MM.1S (cell line): ENCODE measurements at regions not wholly inside any gene's neighbourhood (a gene's known extent, or its start where the extent isn't known, plus 50 kb on each side); places are given as distances from the start of the nearest gene placed in this dataset.

ENCODE experiments used
- DNase-seq: peaks from one replicate; pipeline ENCODE4 v3.0.0-alpha.2; 2015
- H2AFZ ChIP-seq: fragments of 300-600 bp; sonication (generic); 2 replicates; pipeline ENCODE4 v1.6.0; 2016; ENCODE audit warnings: antibody characterized with exemption, low read length
- H3F3A ChIP-seq: fragments of 300-600 bp; sonication (generic); 2 replicates; pipeline ENCODE4 v1.6.1; 2016; ENCODE audit warnings: mild to moderate bottlenecking, antibody characterized with exemption, low read length, moderate library complexity, mixed read lengths; ENCODE audit not compliant: insufficient read depth
- H3K27ac ChIP-seq: fragments of 300-600 bp; sonication (generic); 2 replicates; pipeline ENCODE4 v1.5.1; 2016; ENCODE audit warnings: mild to moderate bottlenecking, low read length
- H3K27me3 ChIP-seq: fragments of 300-600 bp; sonication (generic); replicated peaks from 2 replicates; pipeline ENCODE4 v1.6.0; 2016; ENCODE audit warnings: low read length; ENCODE audit not compliant: insufficient read depth
- H3K36me3 ChIP-seq: fragments of 300-600 bp; sonication (generic); replicated peaks from 2 replicates; pipeline ENCODE4 v1.6.1; 2016; ENCODE audit warnings: mild to moderate bottlenecking, low read length, mixed read lengths; ENCODE audit not compliant: insufficient read depth
- H3K4me1 ChIP-seq: fragments of 300-600 bp; sonication (generic); 2 replicates; pipeline ENCODE4 v1.6.1; 2016; ENCODE audit warnings: low read length, mixed read lengths
- H3K4me2 ChIP-seq: fragments of 300-600 bp; sonication (generic); 2 replicates; pipeline ENCODE4 v1.6.0; 2016; ENCODE audit warnings: low read depth, low read length
- H3K4me3 ChIP-seq: fragments of 300-600 bp; sonication (generic); 2 replicates; pipeline ENCODE4 v1.5.1; 2016; ENCODE audit warnings: low read length, mixed read lengths
- H3K79me2 ChIP-seq: fragments of 300-600 bp; sonication (generic); 2 replicates; pipeline ENCODE4 v1.6.1; 2016; ENCODE audit warnings: mixed run types, low read length, mixed read lengths
- H3K9ac ChIP-seq: fragments of 300-600 bp; sonication (generic); 2 replicates; pipeline ENCODE4 v1.6.1; 2016; ENCODE audit warnings: low read length, mixed read lengths
- H3K9me2 ChIP-seq: fragments of 300-600 bp; sonication (generic); replicated peaks from 2 replicates; pipeline ENCODE4 v1.6.1; 2016; ENCODE audit warnings: mild to moderate bottlenecking, low read length, mixed read lengths; ENCODE audit not compliant: insufficient read depth
- H3K9me3 ChIP-seq: fragments of 300-600 bp; sonication (generic); replicated peaks from 2 replicates; pipeline ENCODE4 v1.6.1; 2016; ENCODE audit warnings: mild to moderate bottlenecking, low read length, mixed read lengths; ENCODE audit not compliant: insufficient read depth
- H4K20me1 ChIP-seq: fragments of 300-600 bp; sonication (generic); 2 replicates; pipeline ENCODE4 v1.6.1; 2016; ENCODE audit warnings: mild to moderate bottlenecking, low read length, moderate library complexity, mixed read lengths; ENCODE audit not compliant: insufficient read depth
- EZH2 ChIP-seq: fragments of 300-600 bp; sonication (generic); optimal IDR thresholded peaks from 2 replicates; pipeline ENCODE3; 2017; ENCODE audit warnings: low read depth, mild to moderate bottlenecking, antibody characterized with exemption, low read length, mixed read lengths
- EZH2phosphoT487 ChIP-seq: fragments of 300-600 bp; sonication (generic); IDR thresholded peaks from 2 replicates; pipeline ENCODE4 v1.6.1; 2018; ENCODE audit warnings: antibody characterized with exemption, low read length
- TF ChIP-seq, protein P1 (sequence below): fragments of 300-600 bp; sonication (generic); IDR thresholded peaks from 2 replicates; pipeline ENCODE4 v1.5.1; 2016; ENCODE audit warnings: antibody characterized with exemption, low read length, mixed read lengths

DNA sequence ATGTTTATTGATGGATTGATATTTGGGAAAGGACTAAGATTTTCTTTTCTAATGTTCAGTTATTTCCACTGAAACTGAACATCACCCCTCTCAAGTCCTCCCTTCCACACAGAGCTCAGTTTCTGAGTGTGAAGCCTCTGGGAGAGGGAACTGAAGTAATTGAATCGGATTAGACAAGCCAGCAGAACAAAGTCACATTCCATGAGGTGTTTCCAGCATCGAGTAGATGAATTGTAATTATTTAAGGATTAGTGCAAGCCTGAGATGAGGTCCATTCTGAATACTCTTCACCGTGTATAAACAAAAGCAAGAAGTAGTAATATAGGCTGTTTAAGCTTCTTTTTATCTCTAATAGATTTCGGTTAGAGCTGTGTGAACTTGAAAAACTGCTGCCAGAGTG, 2060.5 kb downstream of the MAT2B start:
- H3K79me2 ChIP-seq: no peaks in the 10 kb centered on the region
- no peak overlapping the region for H3K9ac ChIP-seq
- H3K36me3 ChIP-seq: no peaks in the 10 kb centered on the region
- no peaks in the 10 kb centered on the region for H4K20me1 ChIP-seq
- H3K4me1 ChIP-seq: no peaks in the 10 kb centered on the region
- H3K27ac ChIP-seq: no peak overlapping the region
- no peaks in the 10 kb centered on the region for H3K27me3 ChIP-seq
- H2AFZ ChIP-seq: no peak overlapping the region
- no peak overlapping the region for H3K4me3 ChIP-seq
- no peak for DNase-seq
- no peak for TF ChIP-seq EZH2phosphoT487
- no peak for TF ChIP-seq EZH2
- TF ChIP-seq, protein P1, sequence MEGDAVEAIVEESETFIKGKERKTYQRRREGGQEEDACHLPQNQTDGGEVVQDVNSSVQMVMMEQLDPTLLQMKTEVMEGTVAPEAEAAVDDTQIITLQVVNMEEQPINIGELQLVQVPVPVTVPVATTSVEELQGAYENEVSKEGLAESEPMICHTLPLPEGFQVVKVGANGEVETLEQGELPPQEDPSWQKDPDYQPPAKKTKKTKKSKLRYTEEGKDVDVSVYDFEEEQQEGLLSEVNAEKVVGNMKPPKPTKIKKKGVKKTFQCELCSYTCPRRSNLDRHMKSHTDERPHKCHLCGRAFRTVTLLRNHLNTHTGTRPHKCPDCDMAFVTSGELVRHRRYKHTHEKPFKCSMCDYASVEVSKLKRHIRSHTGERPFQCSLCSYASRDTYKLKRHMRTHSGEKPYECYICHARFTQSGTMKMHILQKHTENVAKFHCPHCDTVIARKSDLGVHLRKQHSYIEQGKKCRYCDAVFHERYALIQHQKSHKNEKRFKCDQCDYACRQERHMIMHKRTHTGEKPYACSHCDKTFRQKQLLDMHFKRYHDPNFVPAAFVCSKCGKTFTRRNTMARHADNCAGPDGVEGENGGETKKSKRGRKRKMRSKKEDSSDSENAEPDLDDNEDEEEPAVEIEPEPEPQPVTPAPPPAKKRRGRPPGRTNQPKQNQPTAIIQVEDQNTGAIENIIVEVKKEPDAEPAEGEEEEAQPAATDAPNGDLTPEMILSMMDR: no peak
- H3K9me2 ChIP-seq: no peaks in the 10 kb centered on the region
- H3F3A ChIP-seq: no peaks in the 10 kb centered on the region
- no peak overlapping the region for H3K4me2 ChIP-seq
- H3K9me3 ChIP-seq: no peaks in the 10 kb centered on the region

DNA sequence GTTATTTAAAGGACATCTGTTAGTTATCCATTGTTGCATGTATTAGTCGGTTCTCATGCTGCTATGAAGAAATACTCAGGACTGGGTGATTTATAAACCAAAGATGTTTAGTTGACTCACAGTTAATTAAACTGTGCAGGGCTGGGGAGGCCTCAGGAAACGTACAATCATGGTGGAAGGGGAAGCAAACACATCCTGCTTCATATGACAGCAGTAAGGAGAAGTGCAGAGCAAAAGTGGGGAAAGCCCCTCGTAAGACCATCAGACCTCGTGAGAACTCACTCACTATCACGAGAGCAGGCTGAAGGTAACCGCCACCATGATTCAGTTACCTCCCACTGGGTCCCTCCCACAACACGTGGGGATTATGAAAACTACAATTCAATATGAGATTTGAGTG, 2064.1 kb downstream of the MAT2B start:
- H3K9me3 ChIP-seq: no peaks in the 10 kb centered on the region
- no peaks in the 10 kb centered on the region for H3K36me3 ChIP-seq
- H3K4me2 ChIP-seq: no peak overlapping the region
- H3K79me2 ChIP-seq: no peaks in the 10 kb centered on the region
- H3F3A ChIP-seq: no peaks in the 10 kb centered on the region
- TF ChIP-seq EZH2phosphoT487: no peak
- TF ChIP-seq, protein P1: no peak
- TF ChIP-seq EZH2: no peak
- DNase-seq: no peak
- no peak overlapping the region for H3K9ac ChIP-seq
- no peak overlapping the region for H3K27ac ChIP-seq
- H3K27me3 ChIP-seq: no peaks in the 10 kb centered on the region
- no peaks in the 10 kb centered on the region for H4K20me1 ChIP-seq
- H3K4me3 ChIP-seq: no peak overlapping the region
- H3K9me2 ChIP-seq: no peaks in the 10 kb centered on the region
- no peak overlapping the region for H2AFZ ChIP-seq
- no peaks in the 10 kb centered on the region for H3K4me1 ChIP-seq

DNA sequence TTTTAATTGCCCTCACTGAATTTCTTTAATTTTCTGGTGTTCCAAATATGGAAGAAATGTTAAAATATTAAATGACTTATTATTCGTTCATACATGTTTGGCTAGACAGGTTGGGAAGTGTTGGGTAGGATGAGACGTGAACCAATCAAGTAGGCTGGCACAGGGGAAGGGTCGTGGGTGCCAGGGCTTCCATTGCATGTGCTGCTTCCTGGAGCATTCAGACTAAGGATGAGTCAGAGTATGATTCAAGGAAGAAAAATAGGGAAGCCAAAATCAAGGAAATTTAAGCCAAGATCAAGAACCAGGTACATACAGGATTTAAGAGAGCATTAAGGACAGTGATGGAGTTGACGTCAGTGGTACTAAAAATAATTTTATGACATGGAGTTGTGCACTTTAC, 2068.0 kb downstream of the MAT2B start:
- no peak overlapping the region for H2AFZ ChIP-seq
- H3K4me2 ChIP-seq: no peak overlapping the region
- H3K9ac ChIP-seq: no peak overlapping the region
- H3K27ac ChIP-seq: no peak overlapping the region
- no peak for DNase-seq
- no peaks in the 10 kb centered on the region for H3K36me3 ChIP-seq
- no peaks in the 10 kb centered on the region for H3K27me3 ChIP-seq
- H3F3A ChIP-seq: no peaks in the 10 kb centered on the region
- no peaks in the 10 kb centered on the region for H3K9me3 ChIP-seq
- H3K9me2 ChIP-seq: no peaks in the 10 kb centered on the region
- TF ChIP-seq, protein P1: no peak
- no peak for TF ChIP-seq EZH2phosphoT487
- TF ChIP-seq EZH2: no peak
- no peaks in the 10 kb centered on the region for H3K79me2 ChIP-seq
- no peaks in the 10 kb centered on the region for H3K4me1 ChIP-seq
- no peaks in the 10 kb centered on the region for H4K20me1 ChIP-seq
- no peak overlapping the region for H3K4me3 ChIP-seq

DNA sequence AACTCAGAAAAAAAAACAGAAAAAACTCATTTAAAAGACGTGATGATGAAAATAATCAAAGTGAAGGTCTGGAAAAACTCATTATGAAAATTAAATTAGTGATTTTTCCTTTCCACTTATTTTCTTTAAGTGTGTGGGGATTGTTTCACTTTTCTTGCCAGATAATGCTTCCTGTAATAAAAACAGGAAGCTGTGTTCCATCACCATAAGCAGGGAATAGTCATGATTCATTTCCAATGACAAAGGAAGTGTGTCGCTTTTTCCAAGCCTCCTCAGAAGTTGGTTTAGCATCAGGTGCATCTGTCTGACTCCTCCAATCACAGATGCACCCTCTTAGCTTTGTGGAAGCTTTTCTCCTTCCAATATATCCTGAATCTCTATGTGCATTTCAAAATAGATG, 2068.7 kb downstream of the MAT2B start:
- Histone ChIP-seq H3K4me3 (no peak overlapping the region), H3K9me3 (no peaks in the 10 kb centered on the region), H3K4me1 (no peaks in the 10 kb centered on the region), H3F3A (no peaks in the 10 kb centered on the region), H3K27ac (no peak overlapping the region), H4K20me1 (no peaks in the 10 kb centered on the region), H3K9me2 (no peaks in the 10 kb centered on the region), H3K4me2 (no peak overlapping the region), H3K79me2 (no peaks in the 10 kb centered on the region), H3K27me3 (no peaks in the 10 kb centered on the region), H3K36me3 (no peaks in the 10 kb centered on the region), H3K9ac (no peak overlapping the region), H2AFZ (no peak overlapping the region)
- DNase-seq: no peak
- TF ChIP-seq EZH2phosphoT487 (no peak), EZH2 (no peak)
- TF ChIP-seq, protein P1: no peak
